Testis (tissue), 2 donors: ENCODE measurements at regions not wholly inside any gene's neighbourhood (a gene's known extent, or its start where the extent isn't known, plus 50 kb on each side); places are given as distances from the start of the nearest gene placed in this dataset.

Experiments
- CTCF ChIP-seq, 3 experiments: fragments of 450-650 bp in 2 of 3; fragments of 200-600 bp in 1 of 3; sonication (generic) in 1 of 3; IDR thresholded peaks; one replicate each; pipeline ENCODE4 v1.5.1; 2016 to 2019; ENCODE audit warnings: antibody characterized with exemption in 3 of 3, mild to moderate bottlenecking in 2 of 3, moderate library complexity in 1 of 3
- POLR2A ChIP-seq: fragments of 450-650 bp; IDR thresholded peaks from one replicate; pipeline ENCODE4 v1.6.1; 2017; ENCODE audit warnings: antibody characterized with exemption, mild to moderate bottlenecking, moderate library complexity

- TF ChIP-seq CTCF (IDR thresholded peaks at IDR 0.05) (no peak), POLR2A (no peak)
These were observed 67.7 kb upstream of the TBX3 start for GRCh38 chr12:114751712-114752111.
